HEK293 (cell line): ENCODE measurements at regions not wholly inside any gene's neighbourhood (a gene's known extent, or its start where the extent isn't known, plus 50 kb on each side); places are given as distances from the start of the nearest gene placed in this dataset.

Experiments
- CTCF ChIA-PET: fragments of 350-600 bp; formaldehyde crosslinking; extraction: SDS; loops from one replicate; lab custom pipeline; 2021; ENCODE audit warnings: antibody characterized with exemption; lab: Yijun Ruan, JAX
- POLR2A ChIA-PET: fragments of 300-600 bp; formaldehyde crosslinking; extraction: SDS; loops from one replicate; lab custom pipeline; 2020; ENCODE audit warnings: antibody characterized with exemption, inconsistent platforms; lab: Yijun Ruan, JAX
- H3K27ac ChIP-seq: fragments of 200-500 bp; sonication (Bioruptor generic); 2 replicates; pipeline ENCODE4 v1.5.1; 2014; ENCODE audit warnings: low read depth, low read length, control low read depth, inconsistent platforms; ENCODE audit errors: extremely low read depth
- H3K36me3 ChIP-seq, 2 experiments: fragments of 200-500 bp in 1 of 2; sonication (Bioruptor generic) in 1 of 2; 1 replicate in 1 of 2; 2 replicates in 1 of 2; pipeline ENCODE4 v1.5.1; 2014 to 2017; ENCODE audit warnings: inconsistent platforms in 2 of 2, low read length in 2 of 2; ENCODE audit not compliant: control insufficient read depth in 2 of 2, insufficient read depth in 1 of 2
- H3K4me1 ChIP-seq: fragments of 200-500 bp; sonication (Bioruptor generic); 2 replicates; pipeline ENCODE4 v1.5.1; 2014; ENCODE audit warnings: mild to moderate bottlenecking, low read length, inconsistent platforms; ENCODE audit not compliant: control insufficient read depth, insufficient read depth
- H3K4me3 ChIP-seq: 2 replicates; pipeline ENCODE4 v1.5.1; 2011; ENCODE audit warnings: low read depth, mild to moderate bottlenecking, control low read depth, low read length, moderate library complexity
- H3K9me3 ChIP-seq: fragments of 200-500 bp; sonication (Bioruptor generic); 2 replicates; pipeline ENCODE4 v1.5.1; 2014; ENCODE audit warnings: low read depth, low read length, inconsistent platforms; ENCODE audit not compliant: control insufficient read depth, insufficient read depth
- FEZF1 ChIP-seq: fragments of 450-650 bp; formaldehyde crosslinking; IDR thresholded peaks from 2 replicates; pipeline ENCODE4 v1.5.1; 2016; ENCODE audit warnings: missing biosample characterization, missing genetic modification characterization
- HOXD13 ChIP-seq: sonication (generic); formaldehyde crosslinking; IDR thresholded peaks from 2 replicates; pipeline ENCODE4 v1.8.0; 2022; ENCODE audit warnings: missing genetic modification reagents, borderline replicate concordance
- KLF16 ChIP-seq: fragments of 450-650 bp; formaldehyde crosslinking; IDR thresholded peaks from 2 replicates; pipeline ENCODE4 v1.5.1; 2017; ENCODE audit warnings: missing biosample characterization, missing genetic modification characterization
- KLF8 ChIP-seq: fragments of 450-650 bp; formaldehyde crosslinking; IDR thresholded peaks from 2 replicates; pipeline ENCODE4 v1.5.1; 2016; ENCODE audit warnings: missing biosample characterization, missing genetic modification characterization
- SCRT1 ChIP-seq: fragments of 450-650 bp; formaldehyde crosslinking; IDR thresholded peaks from 2 replicates; pipeline ENCODE4 v1.5.1; 2016; ENCODE audit warnings: missing biosample characterization, missing genetic modification characterization, borderline replicate concordance
- WT1 ChIP-seq: fragments of 450-650 bp; formaldehyde crosslinking; IDR thresholded peaks from 2 replicates; pipeline ENCODE4 v1.5.1; 2016; ENCODE audit warnings: missing biosample characterization, missing genetic modification characterization
- ZBTB20 ChIP-seq: fragments of 450-650 bp; formaldehyde crosslinking; IDR thresholded peaks from 2 replicates; pipeline ENCODE4 v1.5.1; 2016; ENCODE audit warnings: missing biosample characterization, missing genetic modification characterization
- ZFP41 ChIP-seq: fragments of 450-650 bp; formaldehyde crosslinking; IDR thresholded peaks from 2 replicates; pipeline ENCODE4 v1.5.1; 2016; ENCODE audit warnings: missing biosample characterization, missing genetic modification characterization, borderline replicate concordance
- ZIC2 ChIP-seq: fragments of 450-650 bp; formaldehyde crosslinking; IDR thresholded peaks from 2 replicates; pipeline ENCODE4 v1.5.1; 2016; ENCODE audit warnings: missing biosample characterization, missing genetic modification characterization
- ZNF138 ChIP-seq: fragments of 450-650 bp; formaldehyde crosslinking; IDR thresholded peaks from 2 replicates; pipeline ENCODE4 v1.5.1; 2016; ENCODE audit warnings: missing biosample characterization, missing genetic modification characterization, borderline replicate concordance
- ZNF311 ChIP-seq: fragments of 450-650 bp; formaldehyde crosslinking; IDR thresholded peaks from 2 replicates; pipeline ENCODE4 v1.5.1; 2017; ENCODE audit warnings: missing biosample characterization, missing genetic modification characterization, borderline replicate concordance
- ZNF350 ChIP-seq: fragments of 450-650 bp; formaldehyde crosslinking; IDR thresholded peaks from 2 replicates; pipeline ENCODE4 v1.5.0; 2017; ENCODE audit warnings: missing biosample characterization, mild to moderate bottlenecking, missing genetic modification characterization
- ZNF555 ChIP-seq: fragments of 450-650 bp; formaldehyde crosslinking; conservative IDR thresholded peaks from 2 replicates; pipeline ENCODE4 v1.5.1; 2017; ENCODE audit warnings: missing biosample characterization, mild to moderate bottlenecking, missing genetic modification characterization, inconsistent platforms
- ZNF830 ChIP-seq: fragments of 450-650 bp; IDR thresholded peaks from 2 replicates; pipeline ENCODE4 v1.5.0; 2018; ENCODE audit warnings: missing biosample characterization, missing genetic modification characterization, low read depth, mild to moderate bottlenecking, moderate library complexity
- TF ChIP-seq, protein P1 (sequence below): fragments of 450-650 bp; formaldehyde crosslinking; IDR thresholded peaks from 2 replicates; pipeline ENCODE4 v1.5.1; 2017; ENCODE audit warnings: missing biosample characterization, missing genetic modification characterization
- TF ChIP-seq, protein P2 (sequence below): fragments of 450-650 bp; formaldehyde crosslinking; IDR thresholded peaks from 2 replicates; pipeline ENCODE4 v1.5.1; 2016; ENCODE audit warnings: missing biosample characterization, missing genetic modification characterization
- TF ChIP-seq, protein P3 (sequence below): fragments of 450-650 bp; formaldehyde crosslinking; IDR thresholded peaks from 2 replicates; pipeline ENCODE4 v1.5.1; 2016; ENCODE audit warnings: missing biosample characterization, missing genetic modification characterization, borderline replicate concordance
- TF ChIP-seq, protein P4 (sequence below): fragments of 450-650 bp; IDR thresholded peaks from 2 replicates; pipeline ENCODE4 v1.5.1; 2018; ENCODE audit warnings: missing biosample characterization, missing genetic modification characterization
- TF ChIP-seq, protein P5 (sequence below): fragments of 450-650 bp; formaldehyde crosslinking; IDR thresholded peaks from 2 replicates; pipeline ENCODE4 v1.5.1; 2016; ENCODE audit warnings: missing biosample characterization, missing genetic modification characterization
- TF ChIP-seq, protein P6 (sequence below): fragments of 450-650 bp; formaldehyde crosslinking; IDR thresholded peaks from 2 replicates; pipeline ENCODE4 v1.5.1; 2016; ENCODE audit warnings: missing biosample characterization, missing genetic modification characterization
- TF ChIP-seq, protein P7 (sequence below): fragments of 450-650 bp; formaldehyde crosslinking; IDR thresholded peaks from 2 replicates; pipeline ENCODE4 v1.5.1; 2016; ENCODE audit warnings: missing biosample characterization, missing genetic modification characterization
- TF ChIP-seq, protein P8 (sequence below): fragments of 450-650 bp; formaldehyde crosslinking; optimal IDR thresholded peaks from 2 replicates; pipeline ENCODE3; 2016; ENCODE audit warnings: missing biosample characterization, mild to moderate bottlenecking, missing genetic modification characterization

DNA sequence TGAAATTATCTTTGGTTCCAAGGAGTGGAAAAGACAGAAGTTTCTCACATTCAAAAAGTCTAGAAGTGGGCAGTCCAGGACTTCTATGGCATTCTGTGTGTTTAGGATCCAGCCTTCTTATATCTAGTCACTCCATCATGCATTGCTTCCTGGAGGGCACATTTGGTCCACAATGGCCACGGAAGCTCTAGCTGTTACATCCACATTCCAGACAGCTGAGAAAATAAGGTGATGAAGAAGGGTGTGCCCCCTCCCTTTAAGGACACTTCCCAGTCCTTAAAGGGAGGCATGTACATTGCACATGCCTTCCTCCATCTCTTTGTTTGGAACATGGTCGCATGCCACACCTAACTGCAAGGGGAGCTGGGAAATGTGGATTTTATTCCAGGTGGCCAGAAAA lies 59.9 kb upstream of the BZW1 start (continued):
- TF ChIP-seq, protein P1, sequence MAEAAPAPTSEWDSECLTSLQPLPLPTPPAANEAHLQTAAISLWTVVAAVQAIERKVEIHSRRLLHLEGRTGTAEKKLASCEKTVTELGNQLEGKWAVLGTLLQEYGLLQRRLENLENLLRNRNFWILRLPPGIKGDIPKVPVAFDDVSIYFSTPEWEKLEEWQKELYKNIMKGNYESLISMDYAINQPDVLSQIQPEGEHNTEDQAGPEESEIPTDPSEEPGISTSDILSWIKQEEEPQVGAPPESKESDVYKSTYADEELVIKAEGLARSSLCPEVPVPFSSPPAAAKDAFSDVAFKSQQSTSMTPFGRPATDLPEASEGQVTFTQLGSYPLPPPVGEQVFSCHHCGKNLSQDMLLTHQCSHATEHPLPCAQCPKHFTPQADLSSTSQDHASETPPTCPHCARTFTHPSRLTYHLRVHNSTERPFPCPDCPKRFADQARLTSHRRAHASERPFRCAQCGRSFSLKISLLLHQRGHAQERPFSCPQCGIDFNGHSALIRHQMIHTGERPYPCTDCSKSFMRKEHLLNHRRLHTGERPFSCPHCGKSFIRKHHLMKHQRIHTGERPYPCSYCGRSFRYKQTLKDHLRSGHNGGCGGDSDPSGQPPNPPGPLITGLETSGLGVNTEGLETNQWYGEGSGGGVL (tag by site-specific recombination): no peak
- no peak for TF ChIP-seq WT1

DNA sequence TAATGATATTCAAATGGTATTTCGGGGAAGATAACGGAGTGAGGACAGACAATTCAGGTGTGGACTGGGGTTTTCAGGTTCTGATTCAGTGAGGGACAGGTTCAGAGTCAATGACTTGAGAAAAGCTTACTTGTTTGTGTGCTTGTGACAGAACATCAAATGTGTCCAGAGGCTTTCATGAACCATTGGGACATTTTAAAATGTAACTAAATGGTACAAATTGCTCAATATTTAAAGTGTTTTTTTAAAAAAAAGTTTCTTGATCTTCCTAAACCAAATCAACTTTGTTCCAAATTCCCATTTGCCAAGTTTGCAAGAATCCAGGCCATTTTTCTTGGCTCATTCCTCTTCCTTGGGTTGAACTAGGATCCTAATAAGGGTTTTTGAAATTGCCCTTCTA lies 59.4 kb upstream of the BZW1 start:
- Histone ChIP-seq H3K4me3 (no peak overlapping the region), H3K4me1 (peaks cover 8% of the 10 kb centered on the region), H3K9me3 (no peaks in the 10 kb centered on the region), H3K27ac (no peak overlapping the region), H3K36me3 (no peaks in the 10 kb centered on the region)
- POLR2A ChIA-PET: no interaction called here
- CTCF ChIA-PET: interaction anchor here (0.7 to 0.8 kb wide), 2 partner anchors 13 to 337 kb away, joined by 3 read pairs; no protein-coding TSS in a partner anchor
- TF ChIP-seq HOXD13 (no peak), SCRT1 (tag by site-specific recombination) (no peak), FEZF1 (tag by site-specific recombination) (no peak), ZNF555 (tag by site-specific recombination) (no peak), ZNF311 (tag by site-specific recombination) (no peak), ZNF350 (tag by site-specific recombination) (no peak), ZIC2 (no peak), ZFP41 (tag by site-specific recombination) (no peak), ZNF830 (no peak), KLF8 (tag by site-specific recombination) (no peak), ZNF138 (tag by site-specific recombination) (no peak), KLF16 (tag by site-specific recombination) (no peak), ZBTB20 (no peak)
- TF ChIP-seq, protein P2, sequence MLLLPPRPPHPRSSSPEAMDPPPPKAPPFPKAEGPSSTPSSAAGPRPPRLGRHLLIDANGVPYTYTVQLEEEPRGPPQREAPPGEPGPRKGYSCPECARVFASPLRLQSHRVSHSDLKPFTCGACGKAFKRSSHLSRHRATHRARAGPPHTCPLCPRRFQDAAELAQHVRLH (tag by site-specific recombination): no peak
- TF ChIP-seq, protein P3, sequence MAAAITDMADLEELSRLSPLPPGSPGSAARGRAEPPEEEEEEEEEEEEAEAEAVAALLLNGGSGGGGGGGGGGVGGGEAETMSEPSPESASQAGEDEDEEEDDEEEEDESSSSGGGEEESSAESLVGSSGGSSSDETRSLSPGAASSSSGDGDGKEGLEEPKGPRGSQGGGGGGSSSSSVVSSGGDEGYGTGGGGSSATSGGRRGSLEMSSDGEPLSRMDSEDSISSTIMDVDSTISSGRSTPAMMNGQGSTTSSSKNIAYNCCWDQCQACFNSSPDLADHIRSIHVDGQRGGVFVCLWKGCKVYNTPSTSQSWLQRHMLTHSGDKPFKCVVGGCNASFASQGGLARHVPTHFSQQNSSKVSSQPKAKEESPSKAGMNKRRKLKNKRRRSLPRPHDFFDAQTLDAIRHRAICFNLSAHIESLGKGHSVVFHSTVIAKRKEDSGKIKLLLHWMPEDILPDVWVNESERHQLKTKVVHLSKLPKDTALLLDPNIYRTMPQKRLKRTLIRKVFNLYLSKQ (tag by site-specific recombination): no peak
- TF ChIP-seq, protein P4, sequence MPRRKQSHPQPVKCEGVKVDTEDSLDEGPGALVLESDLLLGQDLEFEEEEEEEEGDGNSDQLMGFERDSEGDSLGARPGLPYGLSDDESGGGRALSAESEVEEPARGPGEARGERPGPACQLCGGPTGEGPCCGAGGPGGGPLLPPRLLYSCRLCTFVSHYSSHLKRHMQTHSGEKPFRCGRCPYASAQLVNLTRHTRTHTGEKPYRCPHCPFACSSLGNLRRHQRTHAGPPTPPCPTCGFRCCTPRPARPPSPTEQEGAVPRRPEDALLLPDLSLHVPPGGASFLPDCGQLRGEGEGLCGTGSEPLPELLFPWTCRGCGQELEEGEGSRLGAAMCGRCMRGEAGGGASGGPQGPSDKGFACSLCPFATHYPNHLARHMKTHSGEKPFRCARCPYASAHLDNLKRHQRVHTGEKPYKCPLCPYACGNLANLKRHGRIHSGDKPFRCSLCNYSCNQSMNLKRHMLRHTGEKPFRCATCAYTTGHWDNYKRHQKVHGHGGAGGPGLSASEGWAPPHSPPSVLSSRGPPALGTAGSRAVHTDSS (tag by site-specific recombination): no peak
- TF ChIP-seq, protein P5, sequence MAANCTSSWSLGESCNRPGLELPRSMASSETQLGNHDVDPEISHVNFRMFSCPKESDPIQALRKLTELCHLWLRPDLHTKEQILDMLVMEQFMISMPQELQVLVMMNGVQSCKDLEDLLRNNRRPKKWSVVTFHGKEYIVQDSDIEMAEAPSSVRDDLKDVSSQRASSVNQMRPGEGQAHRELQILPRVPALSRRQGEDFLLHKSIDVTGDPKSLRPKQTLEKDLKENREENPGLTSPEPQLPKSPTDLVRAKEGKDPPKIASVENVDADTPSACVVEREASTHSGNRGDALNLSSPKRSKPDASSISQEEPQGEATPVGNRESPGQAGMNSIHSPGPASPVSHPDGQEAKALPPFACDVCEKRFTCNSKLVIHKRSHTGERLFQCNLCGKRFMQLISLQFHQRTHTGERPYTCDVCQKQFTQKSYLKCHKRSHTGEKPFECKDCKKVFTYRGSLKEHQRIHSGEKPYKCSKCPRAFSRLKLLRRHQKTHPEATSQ: no peak
- TF ChIP-seq, protein P6, sequence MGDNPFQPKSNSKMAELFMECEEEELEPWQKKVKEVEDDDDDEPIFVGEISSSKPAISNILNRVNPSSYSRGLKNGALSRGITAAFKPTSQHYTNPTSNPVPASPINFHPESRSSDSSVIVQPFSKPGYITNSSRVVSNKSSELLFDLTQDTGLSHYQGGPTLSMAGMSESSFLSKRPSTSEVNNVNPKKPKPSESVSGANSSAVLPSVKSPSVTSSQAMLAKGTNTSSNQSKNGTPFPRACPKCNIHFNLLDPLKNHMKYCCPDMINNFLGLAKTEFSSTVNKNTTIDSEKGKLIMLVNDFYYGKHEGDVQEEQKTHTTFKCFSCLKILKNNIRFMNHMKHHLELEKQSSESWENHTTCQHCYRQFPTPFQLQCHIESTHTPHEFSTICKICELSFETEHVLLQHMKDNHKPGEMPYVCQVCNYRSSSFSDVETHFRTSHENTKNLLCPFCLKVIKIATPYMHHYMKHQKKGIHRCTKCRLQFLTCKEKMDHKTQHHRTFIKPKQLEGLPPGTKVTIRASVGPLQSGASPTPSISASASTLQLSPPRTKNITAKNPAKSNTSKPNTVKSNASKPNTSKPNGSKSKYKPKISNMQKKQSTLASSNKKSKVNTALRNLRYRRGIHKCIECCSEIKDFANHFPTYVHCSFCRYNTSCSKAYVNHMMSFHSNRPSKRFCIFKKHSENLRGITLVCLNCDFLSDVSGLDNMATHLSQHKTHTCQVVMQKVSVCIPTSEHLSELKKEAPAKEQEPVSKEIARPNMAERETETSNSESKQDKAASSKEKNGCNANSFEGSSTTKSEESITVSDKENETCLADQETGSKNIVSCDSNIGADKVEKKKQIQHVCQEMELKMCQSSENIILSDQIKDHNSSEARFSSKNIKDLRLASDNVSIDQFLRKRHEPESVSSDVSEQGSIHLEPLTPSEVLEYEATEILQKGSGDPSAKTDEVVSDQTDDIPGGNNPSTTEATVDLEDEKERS (tag by site-specific recombination): no peak
- TF ChIP-seq, protein P7, sequence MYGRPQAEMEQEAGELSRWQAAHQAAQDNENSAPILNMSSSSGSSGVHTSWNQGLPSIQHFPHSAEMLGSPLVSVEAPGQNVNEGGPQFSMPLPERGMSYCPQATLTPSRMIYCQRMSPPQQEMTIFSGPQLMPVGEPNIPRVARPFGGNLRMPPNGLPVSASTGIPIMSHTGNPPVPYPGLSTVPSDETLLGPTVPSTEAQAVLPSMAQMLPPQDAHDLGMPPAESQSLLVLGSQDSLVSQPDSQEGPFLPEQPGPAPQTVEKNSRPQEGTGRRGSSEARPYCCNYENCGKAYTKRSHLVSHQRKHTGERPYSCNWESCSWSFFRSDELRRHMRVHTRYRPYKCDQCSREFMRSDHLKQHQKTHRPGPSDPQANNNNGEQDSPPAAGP (tag by site-specific recombination): no peak
- TF ChIP-seq, protein P8, sequence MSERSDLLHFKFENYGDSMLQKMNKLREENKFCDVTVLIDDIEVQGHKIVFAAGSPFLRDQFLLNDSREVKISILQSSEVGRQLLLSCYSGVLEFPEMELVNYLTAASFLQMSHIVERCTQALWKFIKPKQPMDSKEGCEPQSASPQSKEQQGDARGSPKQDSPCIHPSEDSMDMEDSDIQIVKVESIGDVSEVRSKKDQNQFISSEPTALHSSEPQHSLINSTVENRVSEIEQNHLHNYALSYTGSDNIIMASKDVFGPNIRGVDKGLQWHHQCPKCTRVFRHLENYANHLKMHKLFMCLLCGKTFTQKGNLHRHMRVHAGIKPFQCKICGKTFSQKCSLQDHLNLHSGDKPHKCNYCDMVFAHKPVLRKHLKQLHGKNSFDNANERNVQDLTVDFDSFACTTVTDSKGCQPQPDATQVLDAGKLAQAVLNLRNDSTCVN: no peak
